ENCODE measurements at regions not wholly inside any gene's neighbourhood (a gene's known extent, or its start where the extent isn't known, plus 50 kb on each side); places are given as distances from the start of the nearest gene placed in this dataset.

GRCh38 chr16:9262941-9263715 is 171.7 kb downstream of the HAPSTR1 start:
- H3K27me3 Mint-ChIP-seq (ENCODE audit: low read depth), result peaks cover 2% of the 10 kb centered on the region
- no peak overlapping the region for H3K4me3 Mint-ChIP-seq (ENCODE audit: low read depth)
- no peak overlapping the region for H3K27ac Mint-ChIP-seq
- intact Hi-C loops (cut with micrococcal nuclease), result no loop called here
- DNase-seq (ENCODE audit: low spot score), result no peak
- no peaks in the 10 kb centered on the region for H3K4me1 Mint-ChIP-seq (ENCODE audit: low read depth)
- no peaks in the 10 kb centered on the region for H3K36me3 Mint-ChIP-seq (ENCODE audit: low read depth)
- no peaks in the 10 kb centered on the region for H3K9me3 Mint-ChIP-seq

GRCh38 chr16:9264067-9264466 is 172.6 kb downstream of the HAPSTR1 start:
- DNase-seq (ENCODE audit: low spot score), result no peak
- intact Hi-C loops (cut with micrococcal nuclease), result no loop called here
- Mint-ChIP-seq H3K4me3 (ENCODE audit: low read depth) (no peak overlapping the region), H3K9me3 (no peaks in the 10 kb centered on the region), H3K4me1 (ENCODE audit: low read depth) (no peaks in the 10 kb centered on the region), H3K27me3 (ENCODE audit: low read depth) (peaks cover 2% of the 10 kb centered on the region), H3K36me3 (ENCODE audit: low read depth) (no peaks in the 10 kb centered on the region), H3K27ac (no peak overlapping the region)

DNA sequence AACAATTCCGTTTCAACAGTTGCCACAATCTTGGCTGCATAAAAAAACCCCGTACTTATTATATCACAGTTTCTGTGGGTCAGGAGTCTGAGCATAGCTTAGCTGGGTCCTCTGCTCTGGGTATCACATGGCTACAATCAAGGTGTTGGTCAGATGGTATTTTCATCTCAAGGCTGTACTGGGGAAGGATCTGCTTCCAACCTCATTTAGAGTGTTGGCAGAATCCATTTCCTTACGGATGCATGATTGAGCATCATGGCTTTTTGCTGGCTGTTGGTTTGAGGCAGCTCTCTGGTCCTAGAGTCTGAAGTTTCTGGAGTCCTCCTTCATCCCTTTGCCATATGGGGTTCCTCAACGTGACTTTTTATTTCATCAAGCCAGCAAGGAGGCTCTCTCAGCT is 177.0 kb downstream of the HAPSTR1 start:
- Mint-ChIP-seq H3K27me3 (ENCODE audit: low read depth) (peaks cover 2% of the 10 kb centered on the region), H3K4me3 (ENCODE audit: low read depth) (no peak overlapping the region), H3K9me3 (no peaks in the 10 kb centered on the region), H3K27ac (no peak overlapping the region), H3K36me3 (ENCODE audit: low read depth) (no peaks in the 10 kb centered on the region), H3K4me1 (ENCODE audit: low read depth) (no peaks in the 10 kb centered on the region)
- no peak for DNase-seq (ENCODE audit: low spot score)
- intact Hi-C loops (cut with micrococcal nuclease), result no loop called here

DNA sequence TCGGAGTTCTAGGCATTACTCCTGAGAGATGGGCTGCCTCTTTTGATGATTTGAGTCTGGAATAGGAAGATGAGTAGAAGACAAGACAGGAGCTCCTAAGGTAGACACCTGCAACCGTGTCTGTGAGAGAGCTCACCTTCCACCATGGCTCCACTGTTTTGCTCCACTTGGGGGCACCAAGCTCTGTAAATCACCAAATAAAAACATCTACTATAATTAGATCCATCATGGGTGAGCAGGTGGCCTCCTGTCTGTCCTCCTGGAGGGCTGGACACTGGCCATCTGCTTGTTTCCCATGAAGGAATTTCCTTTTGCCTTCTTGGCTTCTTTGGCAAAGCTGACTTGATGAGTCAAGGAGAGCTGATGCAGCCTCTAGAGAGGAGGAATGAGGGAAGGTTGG is 179.0 kb downstream of the HAPSTR1 start:
- H3K36me3 Mint-ChIP-seq (ENCODE audit: low read depth), result no peaks in the 10 kb centered on the region
- H3K27ac Mint-ChIP-seq, result no peak overlapping the region
- intact Hi-C loops (cut with micrococcal nuclease), result no loop called here
- H3K27me3 Mint-ChIP-seq (ENCODE audit: low read depth), result no peaks in the 10 kb centered on the region
- no peaks in the 10 kb centered on the region for H3K4me1 Mint-ChIP-seq (ENCODE audit: low read depth)
- H3K9me3 Mint-ChIP-seq, result no peaks in the 10 kb centered on the region
- H3K4me3 Mint-ChIP-seq (ENCODE audit: low read depth), result no peak overlapping the region
- DNase-seq (ENCODE audit: low spot score), result no peak

DNA sequence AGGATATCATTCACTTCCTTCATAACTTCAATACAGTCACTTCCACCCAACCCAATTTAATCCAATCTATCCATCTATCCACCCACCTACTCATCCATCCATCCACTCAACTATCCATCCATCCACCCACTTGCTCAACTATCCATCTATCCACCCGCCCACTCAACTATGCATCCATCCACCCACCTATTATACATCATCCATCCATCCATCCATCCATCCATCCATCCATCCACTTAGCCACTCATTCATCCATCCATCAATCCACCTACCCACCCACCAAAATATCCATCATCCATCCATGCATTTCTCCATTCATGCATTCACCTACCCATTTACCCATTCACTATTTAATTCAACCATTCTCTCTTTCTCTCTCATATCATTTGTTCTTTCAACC is 179.5 kb downstream of the HAPSTR1 start:
- H3K27me3 Mint-ChIP-seq (ENCODE audit: low read depth), result no peaks in the 10 kb centered on the region
- H3K9me3 Mint-ChIP-seq, result no peaks in the 10 kb centered on the region
- no peak overlapping the region for H3K4me3 Mint-ChIP-seq (ENCODE audit: low read depth)
- intact Hi-C loops (cut with micrococcal nuclease), result no loop called here
- no peaks in the 10 kb centered on the region for H3K4me1 Mint-ChIP-seq (ENCODE audit: low read depth)
- H3K27ac Mint-ChIP-seq, result no peak overlapping the region
- DNase-seq (ENCODE audit: low spot score), result no peak
- no peaks in the 10 kb centered on the region for H3K36me3 Mint-ChIP-seq (ENCODE audit: low read depth)

DNA sequence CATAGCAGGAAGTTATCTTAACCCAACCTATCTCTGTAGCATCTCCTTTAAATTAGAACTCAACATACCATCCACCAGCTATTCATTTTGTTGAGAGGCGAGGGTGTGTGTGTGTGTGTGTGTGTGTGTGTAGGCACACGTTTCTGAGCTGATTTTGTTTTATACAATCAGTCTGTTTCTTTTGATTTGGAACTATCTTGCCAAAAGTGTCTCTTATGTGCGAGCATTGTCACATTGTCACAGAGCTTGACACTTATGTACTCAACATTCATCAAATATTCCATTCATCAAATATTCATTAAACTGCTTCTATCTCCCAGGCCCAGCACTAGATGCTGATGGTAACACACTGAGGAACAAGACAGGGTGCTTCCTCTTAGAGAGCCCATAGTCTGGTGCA is 180.4 kb downstream of the HAPSTR1 start:
- H3K4me3 Mint-ChIP-seq (ENCODE audit: low read depth), result no peak overlapping the region
- no peaks in the 10 kb centered on the region for H3K4me1 Mint-ChIP-seq (ENCODE audit: low read depth)
- no peaks in the 10 kb centered on the region for H3K9me3 Mint-ChIP-seq
- intact Hi-C loops (cut with micrococcal nuclease), result no loop called here
- H3K27ac Mint-ChIP-seq, result no peak overlapping the region
- H3K36me3 Mint-ChIP-seq (ENCODE audit: low read depth), result no peaks in the 10 kb centered on the region
- no peak for DNase-seq (ENCODE audit: low spot score)
- no peaks in the 10 kb centered on the region for H3K27me3 Mint-ChIP-seq (ENCODE audit: low read depth)

DNA sequence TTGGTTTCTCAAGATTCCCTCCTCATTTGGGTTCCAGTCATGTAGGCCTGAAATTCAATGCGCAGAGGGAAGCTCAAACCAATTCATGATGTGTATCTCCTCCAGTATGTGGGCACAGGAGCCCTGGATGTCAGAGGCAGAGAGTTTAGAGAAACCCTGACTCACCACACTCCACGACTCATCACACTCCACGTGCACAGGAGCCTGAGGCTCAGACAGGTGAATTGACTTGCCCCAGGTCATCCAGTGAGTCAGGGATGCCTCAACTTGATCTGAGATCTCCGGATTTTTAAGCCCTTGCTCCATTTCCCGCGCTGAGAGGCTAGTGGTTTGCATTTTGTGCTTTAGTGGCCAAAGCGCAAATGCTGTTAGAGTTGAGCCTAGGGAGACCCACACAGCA is 183.9 kb downstream of the HAPSTR1 start:
- Mint-ChIP-seq H3K4me1 (ENCODE audit: low read depth) (no peaks in the 10 kb centered on the region), H3K27me3 (ENCODE audit: low read depth) (no peaks in the 10 kb centered on the region), H3K36me3 (ENCODE audit: low read depth) (no peaks in the 10 kb centered on the region), H3K9me3 (no peaks in the 10 kb centered on the region), H3K27ac (no peak overlapping the region), H3K4me3 (ENCODE audit: low read depth) (no peak overlapping the region)
- intact Hi-C loops (cut with micrococcal nuclease), result no loop called here
- DNase-seq (ENCODE audit: low spot score), result no peak

GRCh38 chr16:9275816-9276354 is 184.4 kb downstream of the HAPSTR1 start:
- intact Hi-C loops (cut with micrococcal nuclease), result no loop called here
- Mint-ChIP-seq H3K36me3 (ENCODE audit: low read depth) (no peaks in the 10 kb centered on the region), H3K4me3 (ENCODE audit: low read depth) (no peak overlapping the region)

GRCh38 chr16:9279291-9280068 is 188.0 kb downstream of the HAPSTR1 start:
- intact Hi-C loops (cut with micrococcal nuclease), result no loop called here
- Mint-ChIP-seq H3K9me3 (no peaks in the 10 kb centered on the region), H3K4me3 (ENCODE audit: low read depth) (no peak overlapping the region), H3K27ac (no peak overlapping the region), H3K36me3 (ENCODE audit: low read depth) (no peaks in the 10 kb centered on the region), H3K4me1 (ENCODE audit: low read depth) (no peaks in the 10 kb centered on the region), H3K27me3 (ENCODE audit: low read depth) (no peaks in the 10 kb centered on the region)
- DNase-seq (ENCODE audit: low spot score), result no peak

More at GRCh38 chr16:9275816-9276354, 184.4 kb downstream of the HAPSTR1 start:
- Mint-ChIP-seq H3K9me3 (no peaks in the 10 kb centered on the region), H3K27ac (no peak overlapping the region), H3K4me1 (ENCODE audit: low read depth) (no peaks in the 10 kb centered on the region), H3K27me3 (ENCODE audit: low read depth) (no peaks in the 10 kb centered on the region)
- no peak for DNase-seq (ENCODE audit: low spot score)

- DNase-seq (ENCODE audit: low spot score), result no peak
- H3K27me3 Mint-ChIP-seq (ENCODE audit: low read depth), result no peaks in the 10 kb centered on the region
- intact Hi-C loops (cut with micrococcal nuclease), result no loop called here
- H3K9me3 Mint-ChIP-seq, result no peaks in the 10 kb centered on the region
- no peaks in the 10 kb centered on the region for H3K36me3 Mint-ChIP-seq (ENCODE audit: low read depth)
- H3K4me1 Mint-ChIP-seq (ENCODE audit: low read depth), result no peaks in the 10 kb centered on the region
- H3K4me3 Mint-ChIP-seq (ENCODE audit: low read depth), result no peak overlapping the region
- H3K27ac Mint-ChIP-seq, result no peak overlapping the region
These were observed 188.6 kb downstream of the HAPSTR1 start for GRCh38 chr16:9280069-9280466.

GRCh38 chr16:9286930-9287329 is 195.5 kb downstream of the HAPSTR1 start:
- Mint-ChIP-seq H3K36me3 (ENCODE audit: low read depth) (no peaks in the 10 kb centered on the region), H3K27ac (no peak overlapping the region), H3K9me3 (no peaks in the 10 kb centered on the region), H3K4me1 (ENCODE audit: low read depth) (no peaks in the 10 kb centered on the region), H3K4me3 (ENCODE audit: low read depth) (no peak overlapping the region), H3K27me3 (ENCODE audit: low read depth) (no peaks in the 10 kb centered on the region)
- intact Hi-C loops (cut with micrococcal nuclease), result no loop called here
- DNase-seq (ENCODE audit: low spot score), result no peak

GRCh38 chr16:9296271-9296590 is 204.8 kb downstream of the HAPSTR1 start:
- H3K27ac Mint-ChIP-seq, result no peak overlapping the region
- intact Hi-C loops (cut with micrococcal nuclease), result no loop called here
- no peak for DNase-seq (ENCODE audit: low spot score)
- H3K27me3 Mint-ChIP-seq (ENCODE audit: low read depth), result no peaks in the 10 kb centered on the region
- H3K36me3 Mint-ChIP-seq (ENCODE audit: low read depth), result no peaks in the 10 kb centered on the region
- no peak overlapping the region for H3K4me3 Mint-ChIP-seq (ENCODE audit: low read depth)
- H3K4me1 Mint-ChIP-seq (ENCODE audit: low read depth), result no peaks in the 10 kb centered on the region
- peaks cover 3% of the 10 kb centered on the region for H3K9me3 Mint-ChIP-seq

- Mint-ChIP-seq H3K4me1 (ENCODE audit: low read depth) (no peaks in the 10 kb centered on the region), H3K27me3 (ENCODE audit: low read depth) (no peaks in the 10 kb centered on the region), H3K9me3 (peaks cover 3% of the 10 kb centered on the region), H3K4me3 (ENCODE audit: low read depth) (no peak overlapping the region), H3K36me3 (ENCODE audit: low read depth) (no peaks in the 10 kb centered on the region), H3K27ac (no peak overlapping the region)
- no peak for DNase-seq (ENCODE audit: low spot score)
- intact Hi-C loops (cut with micrococcal nuclease), result no loop called here
These were observed 206.1 kb downstream of the HAPSTR1 start for GRCh38 chr16:9297437-9298113.

Data from activated T-helper 2 cell treated with anti-CD3 and anti-CD28 coated beads, Interferon-gamma antibody, Interleukin-2, Interleukin-4, amounts not matched to agents 10 μg/mL and 5 μg/mL and 100 μg/mL, durations not matched to agents 14 hours and 24 hours and 36 hours (primary cell).